ENCODE measurements at regions not wholly inside any gene's neighbourhood (a gene's known extent, or its start where the extent isn't known, plus 50 kb on each side); places are given as distances from the start of the nearest gene placed in this dataset.

DNA sequence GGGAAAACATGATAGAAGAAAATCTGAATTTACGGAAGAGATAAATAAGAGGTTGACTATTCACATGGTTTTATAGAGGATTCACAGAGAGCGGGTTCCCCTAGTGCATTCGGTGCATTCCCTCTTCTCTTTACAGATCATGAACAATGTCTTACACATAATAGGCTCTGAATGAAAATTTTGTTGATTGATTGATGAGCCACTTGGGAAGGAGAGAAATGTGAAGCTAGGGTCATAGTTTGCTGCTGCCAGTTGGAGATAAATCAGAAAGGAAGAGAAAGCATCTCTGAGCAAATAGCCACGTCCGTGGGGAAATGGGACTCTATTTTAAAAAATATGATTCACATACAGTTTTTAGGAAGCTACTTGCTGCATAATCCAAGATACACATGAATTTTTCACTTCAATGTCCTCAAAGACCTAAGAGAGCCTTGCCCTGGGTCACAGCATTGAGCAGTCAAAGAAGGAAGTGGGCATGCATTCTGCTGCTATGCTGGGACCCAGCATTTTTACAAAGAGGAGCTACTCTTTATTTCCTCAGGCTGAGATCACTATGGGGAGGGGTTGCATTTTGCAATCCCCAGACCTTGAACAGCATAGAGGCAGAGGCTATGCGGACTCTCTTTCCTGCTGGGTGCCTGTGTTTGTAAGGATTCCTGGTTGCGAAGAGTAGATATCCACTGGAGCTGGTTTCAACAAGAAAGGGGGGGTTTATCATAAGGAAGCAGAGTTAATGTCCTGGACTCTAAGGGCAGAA is 395.3 kb downstream of the TSN start:
- no peaks in the 10 kb centered on the region for H3K27me3 ChIP-seq (ENCODE audit: control insufficient read depth in 3 of 3, insufficient read depth in 3 of 3, low read length in 3 of 3)
- no peaks in the 10 kb centered on the region for H3K36me3 ChIP-seq (ENCODE audit: control insufficient read depth in 3 of 3, insufficient read depth in 3 of 3, low read length in 3 of 3)
- H3K9ac ChIP-seq (ENCODE audit: low read depth in 1 of 3, low read length in 3 of 3) = no peak overlapping the region
- H3K27ac ChIP-seq (ENCODE audit: low read depth, low read length) = no peak overlapping the region
- peaks cover 0 to 2% (median 0%) of the 10 kb centered on the region in 3 donors for H3K4me1 ChIP-seq (ENCODE audit: control insufficient read depth in 3 of 3, insufficient read depth in 3 of 3, low read length in 3 of 3)
- H3K9me3 ChIP-seq (ENCODE audit: control insufficient read depth in 3 of 3, low read length in 3 of 3) = no peaks in the 10 kb centered on the region
- H3K4me3 ChIP-seq (ENCODE audit: low read length in 3 of 3) = no peak overlapping the region

DNA sequence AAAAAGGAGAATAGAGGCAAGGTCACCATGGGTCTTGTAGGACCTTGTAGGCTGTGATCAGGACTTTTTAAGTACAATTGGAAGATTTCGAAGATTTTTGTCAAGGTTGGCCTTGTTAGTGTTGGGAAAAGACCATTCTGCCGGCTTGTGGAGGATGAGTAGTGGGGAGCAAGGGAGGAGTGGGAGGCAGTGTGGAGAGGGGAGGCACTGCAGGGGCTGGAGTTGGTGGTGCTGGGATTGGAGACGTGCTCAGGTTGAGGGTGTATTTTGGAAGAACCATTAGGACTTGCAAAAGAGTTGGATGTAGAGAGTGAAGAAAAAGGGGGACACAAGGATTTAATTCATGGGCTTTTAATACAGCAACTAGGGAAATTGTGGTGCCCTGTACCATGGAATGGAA is 397.1 kb downstream of the TSN start:
- Histone ChIP-seq H3K4me3 (ENCODE audit: low read length in 3 of 3) (no peak overlapping the region), H3K27ac (ENCODE audit: low read depth, low read length) (no peak overlapping the region), H3K27me3 (ENCODE audit: control insufficient read depth in 3 of 3, insufficient read depth in 3 of 3, low read length in 3 of 3) (no peaks in the 10 kb centered on the region), H3K4me1 (ENCODE audit: control insufficient read depth in 3 of 3, insufficient read depth in 3 of 3, low read length in 3 of 3) (peaks cover 0 to 2% (median 0%) of the 10 kb centered on the region in 3 donors), H3K9me3 (ENCODE audit: control insufficient read depth in 3 of 3, low read length in 3 of 3) (no peaks in the 10 kb centered on the region), H3K36me3 (ENCODE audit: control insufficient read depth in 3 of 3, insufficient read depth in 3 of 3, low read length in 3 of 3) (no peaks in the 10 kb centered on the region), H3K9ac (ENCODE audit: low read depth in 1 of 3, low read length in 3 of 3) (no peak overlapping the region)

DNA sequence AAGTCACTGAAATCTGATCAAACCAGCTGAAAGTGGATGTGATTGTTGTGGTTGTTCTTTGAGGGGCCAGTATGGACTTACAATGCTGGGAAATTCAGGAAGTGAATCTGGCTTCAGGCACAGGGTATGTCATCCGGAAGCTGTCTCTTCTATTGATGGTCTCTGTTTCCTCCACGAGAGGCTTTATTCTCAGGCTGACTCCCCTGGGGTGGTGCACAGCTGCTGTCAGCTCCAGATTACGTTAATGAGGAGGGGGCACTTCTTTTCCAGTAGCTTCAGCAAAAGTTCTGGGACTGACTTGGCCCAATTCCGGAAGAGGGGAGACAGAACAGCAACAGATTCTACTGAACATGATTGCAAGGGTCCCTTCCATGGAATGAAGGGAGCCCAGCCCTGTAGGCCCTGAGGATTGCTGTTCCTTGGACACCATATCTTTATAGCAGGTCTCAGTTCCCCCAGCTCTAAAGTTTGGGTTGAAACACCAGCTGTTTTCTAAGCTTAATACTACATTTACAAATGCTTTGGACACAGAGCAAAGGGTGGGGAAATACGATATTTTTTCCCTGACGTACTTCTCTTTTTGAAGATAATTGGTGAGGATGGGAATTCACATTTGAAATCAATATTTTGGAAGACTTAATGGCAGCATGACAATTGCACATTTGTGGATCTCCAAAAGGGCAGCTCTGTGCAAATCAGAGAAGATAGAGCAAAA is 400.9 kb downstream of the TSN start:
- Histone ChIP-seq H3K27me3 (ENCODE audit: control insufficient read depth in 3 of 3, insufficient read depth in 3 of 3, low read length in 3 of 3) (no peaks in the 10 kb centered on the region), H3K36me3 (ENCODE audit: control insufficient read depth in 3 of 3, insufficient read depth in 3 of 3, low read length in 3 of 3) (no peaks in the 10 kb centered on the region), H3K9me3 (ENCODE audit: control insufficient read depth in 3 of 3, low read length in 3 of 3) (no peaks in the 10 kb centered on the region), H3K9ac (ENCODE audit: low read depth in 1 of 3, low read length in 3 of 3) (no peak overlapping the region), H3K27ac (ENCODE audit: low read depth, low read length) (no peak overlapping the region), H3K4me3 (ENCODE audit: low read length in 3 of 3) (no peak overlapping the region), H3K4me1 (ENCODE audit: control insufficient read depth in 3 of 3, insufficient read depth in 3 of 3, low read length in 3 of 3) (no peaks in the 10 kb centered on the region)

DNA sequence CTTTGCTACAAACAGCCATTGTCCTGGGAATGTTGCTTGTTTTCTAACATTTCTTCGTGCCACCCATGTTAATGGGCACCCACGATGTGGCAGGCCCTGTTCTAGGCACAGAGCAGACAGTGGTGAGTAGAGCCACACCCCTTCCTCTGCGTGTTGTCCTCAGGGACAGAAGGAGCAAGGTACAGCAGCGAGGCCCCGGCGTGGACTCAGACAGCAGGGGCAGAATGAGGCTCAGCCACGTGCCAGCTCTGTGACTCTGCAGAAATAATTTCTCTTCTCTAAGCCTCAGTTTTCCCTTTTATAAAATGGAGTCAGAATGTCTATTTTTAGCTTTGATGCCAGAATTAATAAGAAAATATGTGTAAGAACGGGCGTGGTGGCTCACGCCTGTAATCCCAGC is 401.7 kb downstream of the TSN start:
- H3K4me3 ChIP-seq (ENCODE audit: low read length in 3 of 3) = no peak overlapping the region
- H3K4me1 ChIP-seq (ENCODE audit: control insufficient read depth in 3 of 3, insufficient read depth in 3 of 3, low read length in 3 of 3) = no peaks in the 10 kb centered on the region
- no peaks in the 10 kb centered on the region for H3K27me3 ChIP-seq (ENCODE audit: control insufficient read depth in 3 of 3, insufficient read depth in 3 of 3, low read length in 3 of 3)
- no peak overlapping the region for H3K9ac ChIP-seq (ENCODE audit: low read depth in 1 of 3, low read length in 3 of 3)
- H3K9me3 ChIP-seq (ENCODE audit: control insufficient read depth in 3 of 3, low read length in 3 of 3) = no peaks in the 10 kb centered on the region
- no peaks in the 10 kb centered on the region for H3K36me3 ChIP-seq (ENCODE audit: control insufficient read depth in 3 of 3, insufficient read depth in 3 of 3, low read length in 3 of 3)
- no peak overlapping the region for H3K27ac ChIP-seq (ENCODE audit: low read depth, low read length)

DNA sequence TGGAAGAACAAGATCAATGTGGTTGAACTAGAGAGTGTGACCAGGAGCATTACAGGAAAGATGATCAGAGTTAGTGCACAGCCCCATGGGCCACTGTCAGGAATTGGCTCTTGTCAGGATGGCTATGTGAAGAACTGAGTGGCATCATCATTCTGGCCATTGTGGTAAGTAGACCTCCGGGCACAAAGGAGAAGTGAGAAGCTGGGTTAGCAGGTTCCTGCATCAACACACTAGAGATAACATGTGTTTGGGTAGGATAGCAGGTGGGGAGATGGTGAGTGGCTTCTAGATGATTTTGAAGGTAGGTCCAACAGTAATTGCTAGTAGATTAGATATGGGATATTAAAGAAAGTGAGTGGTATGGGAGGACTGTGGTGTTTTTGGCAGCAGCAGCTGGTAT is 408.2 kb downstream of the TSN start:
- Histone ChIP-seq H3K27me3 (ENCODE audit: control insufficient read depth in 3 of 3, insufficient read depth in 3 of 3, low read length in 3 of 3) (peaks cover 0 to 8% (median 3%) of the 10 kb centered on the region in 3 donors), H3K9me3 (ENCODE audit: control insufficient read depth in 3 of 3, low read length in 3 of 3) (no peaks in the 10 kb centered on the region), H3K27ac (ENCODE audit: low read depth, low read length) (no peak overlapping the region)

DNA sequence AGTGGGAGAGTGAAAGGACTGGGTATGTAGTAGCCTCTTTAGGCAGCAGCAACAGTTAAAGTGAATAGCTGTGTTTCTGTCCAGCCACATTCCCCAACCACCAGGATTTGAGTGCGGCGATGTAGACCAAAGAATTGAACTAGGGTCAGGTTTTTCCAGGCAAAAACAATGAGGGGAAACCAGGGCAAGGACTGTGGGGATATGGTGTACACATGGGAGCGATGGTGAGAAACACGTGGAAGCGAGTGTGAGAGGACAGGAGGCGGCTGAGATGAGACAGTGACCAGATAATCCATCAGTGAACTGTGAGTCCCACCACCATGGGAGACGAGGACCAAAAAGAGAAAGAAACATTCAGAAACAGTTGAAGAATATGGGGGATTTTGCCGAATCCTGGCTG is 409.5 kb downstream of the TSN start:
- Histone ChIP-seq H3K9ac (ENCODE audit: low read depth in 1 of 3, low read length in 3 of 3) (no peak overlapping the region), H3K4me3 (ENCODE audit: low read length in 3 of 3) (no peak overlapping the region), H3K27me3 (ENCODE audit: control insufficient read depth in 3 of 3, insufficient read depth in 3 of 3, low read length in 3 of 3) (peaks cover 0 to 8% (median 3%) of the 10 kb centered on the region in 3 donors), H3K27ac (ENCODE audit: low read depth, low read length) (no peak overlapping the region), H3K36me3 (ENCODE audit: control insufficient read depth in 3 of 3, insufficient read depth in 3 of 3, low read length in 3 of 3) (no peaks in the 10 kb centered on the region), H3K4me1 (ENCODE audit: control insufficient read depth in 3 of 3, insufficient read depth in 3 of 3, low read length in 3 of 3) (no peaks in the 10 kb centered on the region), H3K9me3 (ENCODE audit: control insufficient read depth in 3 of 3, low read length in 3 of 3) (no peaks in the 10 kb centered on the region)

More for the DNA sequence above, 408.2 kb downstream of the TSN start:
- no peak overlapping the region for H3K4me3 ChIP-seq (ENCODE audit: low read length in 3 of 3)
- no peaks in the 10 kb centered on the region for H3K4me1 ChIP-seq (ENCODE audit: control insufficient read depth in 3 of 3, insufficient read depth in 3 of 3, low read length in 3 of 3)
- no peak overlapping the region for H3K9ac ChIP-seq (ENCODE audit: low read depth in 1 of 3, low read length in 3 of 3)
- H3K36me3 ChIP-seq (ENCODE audit: control insufficient read depth in 3 of 3, insufficient read depth in 3 of 3, low read length in 3 of 3) = no peaks in the 10 kb centered on the region

DNA sequence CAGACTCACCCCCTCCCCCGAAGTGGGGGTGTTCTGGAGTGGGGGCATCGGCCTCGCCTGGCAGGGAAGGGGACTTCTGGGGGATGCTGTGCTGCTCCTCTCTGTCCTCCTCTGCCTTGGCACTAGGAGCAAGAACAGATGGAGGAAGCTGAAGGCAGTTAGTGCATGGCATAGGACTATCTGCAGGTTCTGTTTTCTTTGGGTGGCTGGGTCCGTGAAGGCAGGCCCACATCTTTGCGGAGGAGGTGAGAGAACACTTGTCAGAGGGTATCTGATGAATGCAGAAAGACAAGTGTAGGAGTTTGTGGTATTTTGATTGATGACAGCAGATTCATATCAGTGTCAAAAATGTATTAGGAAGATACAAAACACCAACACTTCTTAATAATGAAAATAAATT is 411.4 kb downstream of the TSN start:
- no peak overlapping the region for H3K9ac ChIP-seq (ENCODE audit: low read depth in 1 of 3, low read length in 3 of 3)
- no peaks in the 10 kb centered on the region for H3K36me3 ChIP-seq (ENCODE audit: control insufficient read depth in 3 of 3, insufficient read depth in 3 of 3, low read length in 3 of 3)
- H3K27ac ChIP-seq (ENCODE audit: low read depth, low read length) = no peak overlapping the region
- H3K4me3 ChIP-seq (ENCODE audit: low read length in 3 of 3) = no peak overlapping the region
- no peaks in the 10 kb centered on the region for H3K9me3 ChIP-seq (ENCODE audit: control insufficient read depth in 3 of 3, low read length in 3 of 3)
- peaks cover 0 to 8% (median 3%) of the 10 kb centered on the region in 3 donors for H3K27me3 ChIP-seq (ENCODE audit: control insufficient read depth in 3 of 3, insufficient read depth in 3 of 3, low read length in 3 of 3)
- H3K4me1 ChIP-seq (ENCODE audit: control insufficient read depth in 3 of 3, insufficient read depth in 3 of 3, low read length in 3 of 3) = no peaks in the 10 kb centered on the region

DNA sequence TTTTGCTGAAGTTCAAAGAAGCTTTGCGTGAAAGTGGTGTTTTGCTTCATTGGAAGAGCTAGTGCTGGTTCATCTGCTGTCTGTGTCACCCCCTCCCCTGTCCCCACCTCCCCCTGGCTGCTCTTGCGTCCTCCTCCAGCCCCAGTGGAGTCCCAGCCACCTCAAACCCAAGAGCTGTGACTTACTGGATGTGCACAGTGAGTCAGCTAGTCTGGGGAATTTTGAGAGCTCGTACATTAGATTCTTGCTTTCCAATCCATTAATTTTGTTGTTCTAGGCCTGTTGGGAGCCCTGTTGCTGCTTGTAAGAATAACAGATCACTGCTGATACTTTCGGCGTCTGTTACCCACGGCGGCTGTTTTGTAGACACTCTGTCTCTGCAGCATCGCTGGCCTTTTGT is 412.1 kb downstream of the TSN start:
- Histone ChIP-seq H3K4me1 (ENCODE audit: control insufficient read depth in 3 of 3, insufficient read depth in 3 of 3, low read length in 3 of 3) (no peaks in the 10 kb centered on the region), H3K27ac (ENCODE audit: low read depth, low read length) (no peak overlapping the region), H3K4me3 (ENCODE audit: low read length in 3 of 3) (no peak overlapping the region), H3K27me3 (ENCODE audit: control insufficient read depth in 3 of 3, insufficient read depth in 3 of 3, low read length in 3 of 3) (peaks cover 0 to 8% (median 3%) of the 10 kb centered on the region in 3 donors), H3K9me3 (ENCODE audit: control insufficient read depth in 3 of 3, low read length in 3 of 3) (no peaks in the 10 kb centered on the region), H3K9ac (ENCODE audit: low read depth in 1 of 3, low read length in 3 of 3) (no peak overlapping the region), H3K36me3 (ENCODE audit: control insufficient read depth in 3 of 3, insufficient read depth in 3 of 3, low read length in 3 of 3) (no peaks in the 10 kb centered on the region)

DNA sequence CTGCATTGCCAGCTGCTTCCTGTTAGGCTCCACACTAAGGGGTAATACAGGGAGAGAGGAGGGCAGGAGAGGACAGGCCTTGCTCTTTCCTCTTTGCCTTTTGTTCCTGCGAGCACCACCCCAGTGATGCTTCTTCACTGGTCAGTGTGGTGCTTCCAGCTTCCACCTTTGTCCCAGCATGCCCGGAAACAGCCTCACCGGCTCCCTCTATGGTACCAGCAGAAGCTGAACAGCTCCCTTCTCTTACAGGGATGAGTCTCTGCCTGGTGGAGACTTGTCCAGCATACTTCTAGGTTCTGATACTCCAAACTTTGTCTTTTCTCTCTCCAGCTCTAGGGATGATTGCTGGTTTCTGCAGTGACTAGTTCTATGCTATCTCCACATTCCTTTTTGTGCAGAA is 413.3 kb downstream of the TSN start:
- H3K36me3 ChIP-seq (ENCODE audit: control insufficient read depth in 3 of 3, insufficient read depth in 3 of 3, low read length in 3 of 3) = no peaks in the 10 kb centered on the region
- H3K9ac ChIP-seq (ENCODE audit: low read depth in 1 of 3, low read length in 3 of 3) = no peak overlapping the region
- no peaks in the 10 kb centered on the region for H3K4me1 ChIP-seq (ENCODE audit: control insufficient read depth in 3 of 3, insufficient read depth in 3 of 3, low read length in 3 of 3)
- H3K27me3 ChIP-seq (ENCODE audit: control insufficient read depth in 3 of 3, insufficient read depth in 3 of 3, low read length in 3 of 3) = peaks cover 0 to 8% (median 3%) of the 10 kb centered on the region in 3 donors
- no peak overlapping the region for H3K27ac ChIP-seq (ENCODE audit: low read depth, low read length)
- no peaks in the 10 kb centered on the region for H3K9me3 ChIP-seq (ENCODE audit: control insufficient read depth in 3 of 3, low read length in 3 of 3)
- H3K4me3 ChIP-seq (ENCODE audit: low read length in 3 of 3) = no peak overlapping the region

DNA sequence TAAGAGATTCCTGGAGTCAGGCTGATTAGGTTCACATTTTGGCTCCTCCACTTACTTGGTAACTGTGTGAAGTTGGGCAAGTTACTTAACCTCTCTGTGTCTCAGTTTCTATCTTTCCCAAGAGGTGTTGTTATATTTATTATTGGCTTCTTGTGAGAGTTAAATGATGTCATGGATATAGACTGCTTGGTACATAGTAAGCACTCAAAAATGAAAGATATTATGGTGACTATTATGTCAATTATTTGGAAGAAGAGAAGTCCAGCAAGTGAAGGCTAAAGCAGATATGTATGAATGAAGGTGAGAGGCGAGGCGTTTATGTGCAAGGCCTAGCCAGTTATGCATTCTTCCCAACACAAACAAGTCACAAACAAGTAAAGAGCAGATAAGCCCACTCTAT is 417.4 kb downstream of the TSN start:
- Histone ChIP-seq H3K27me3 (ENCODE audit: control insufficient read depth in 3 of 3, insufficient read depth in 3 of 3, low read length in 3 of 3) (peaks cover 0 to 3% (median 0%) of the 10 kb centered on the region in 3 donors), H3K36me3 (ENCODE audit: control insufficient read depth in 3 of 3, insufficient read depth in 3 of 3, low read length in 3 of 3) (no peaks in the 10 kb centered on the region), H3K4me3 (ENCODE audit: low read length in 3 of 3) (no peak overlapping the region), H3K9ac (ENCODE audit: low read depth in 1 of 3, low read length in 3 of 3) (no peak overlapping the region), H3K27ac (ENCODE audit: low read depth, low read length) (no peak overlapping the region), H3K4me1 (ENCODE audit: control insufficient read depth in 3 of 3, insufficient read depth in 3 of 3, low read length in 3 of 3) (no peaks in the 10 kb centered on the region), H3K9me3 (ENCODE audit: control insufficient read depth in 3 of 3, low read length in 3 of 3) (no peaks in the 10 kb centered on the region)

All from skeletal muscle tissue (tissue), 3 donors.